Trophoblast cell (in vitro differentiated cells and primary cell): ENCODE measurements at regions not wholly inside any gene's neighbourhood (a gene's known extent, or its start where the extent isn't known, plus 50 kb on each side); places are given as distances from the start of the nearest gene placed in this dataset.

ENCODE experiments used
- DNase-seq, 2 donors: peaks; one replicate each; pipeline ENCODE4 v3.0.0-alpha.2; 2016
- H2AFZ ChIP-seq: 2 replicates; pipeline ENCODE4 v1.6.1; 2013; ENCODE audit warnings: low read length, moderate library complexity, mild to moderate bottlenecking; ENCODE audit not compliant: insufficient read depth, poor library complexity
- H2AK5ac ChIP-seq: 2 replicates; pipeline ENCODE4 v1.6.1; 2013; ENCODE audit warnings: mild to moderate bottlenecking, low read length
- H2BK120ac ChIP-seq: 2 replicates; pipeline ENCODE4 v1.6.1; 2013; ENCODE audit warnings: low read length, mild to moderate bottlenecking, moderate library complexity; ENCODE audit not compliant: insufficient read depth, poor library complexity
- H2BK12ac ChIP-seq: 2 replicates; pipeline ENCODE4 v1.6.1; 2013; ENCODE audit warnings: mild to moderate bottlenecking, low read length, moderate library complexity
- H2BK5ac ChIP-seq: 2 replicates; pipeline ENCODE4 v1.6.1; 2013; ENCODE audit warnings: low read length, low read depth, moderate library complexity, mild to moderate bottlenecking; ENCODE audit not compliant: poor library complexity
- H3K14ac ChIP-seq: 2 replicates; pipeline ENCODE4 v1.6.1; 2013; ENCODE audit warnings: mild to moderate bottlenecking, low read length
- H3K18ac ChIP-seq: 2 replicates; pipeline ENCODE4 v1.6.1; 2013; ENCODE audit warnings: mild to moderate bottlenecking, low read length
- H3K23ac ChIP-seq: 2 replicates; pipeline ENCODE4 v1.6.1; 2013; ENCODE audit warnings: low read length
- H3K27ac ChIP-seq: 2 replicates; pipeline ENCODE4 v1.5.1; 2013; ENCODE audit warnings: low read depth, mild to moderate bottlenecking, inconsistent platforms, low read length, moderate library complexity
- H3K27me3 ChIP-seq: 2 replicates; pipeline ENCODE4 v1.6.1; 2013; ENCODE audit warnings: inconsistent platforms, mild to moderate bottlenecking, low read length, moderate library complexity; ENCODE audit not compliant: insufficient read depth
- H3K36me3 ChIP-seq, 2 experiments: 1 replicate in 1 of 2; 2 replicates in 1 of 2; pipeline ENCODE4 v1.6.1; 2013; ENCODE audit warnings: low read length in 2 of 2, mild to moderate bottlenecking in 2 of 2, moderate library complexity in 1 of 2; ENCODE audit not compliant: insufficient read depth in 2 of 2, control insufficient read depth in 1 of 2
- H3K4ac ChIP-seq: 2 replicates; pipeline ENCODE4 v1.6.1; 2013; ENCODE audit warnings: low read depth, mild to moderate bottlenecking, low read length, moderate library complexity
- H3K4me1 ChIP-seq, 2 experiments: 1 replicate in 1 of 2; 2 replicates in 1 of 2; pipeline ENCODE4 v1.6.1; 2013; ENCODE audit warnings: low read length in 2 of 2, mild to moderate bottlenecking in 2 of 2, moderate library complexity in 1 of 2; ENCODE audit not compliant: insufficient read depth in 2 of 2, control insufficient read depth in 1 of 2
- H3K4me2 ChIP-seq: 2 replicates; pipeline ENCODE4 v1.6.1; 2013; ENCODE audit warnings: inconsistent platforms, mild to moderate bottlenecking, low read length, moderate library complexity
- H3K4me3 ChIP-seq: 2 replicates; pipeline ENCODE4 v1.5.1; 2013; ENCODE audit warnings: mild to moderate bottlenecking, low read depth, low read length, inconsistent platforms
- H3K79me1 ChIP-seq: one replicate; pipeline ENCODE4 v1.6.1; 2013; ENCODE audit warnings: low read length
- H3K79me2 ChIP-seq: 2 replicates; pipeline ENCODE4 v1.6.1; 2013; ENCODE audit warnings: low read length, mild to moderate bottlenecking; ENCODE audit not compliant: control insufficient read depth, insufficient read depth, poor library complexity
- H3K9ac ChIP-seq: 2 replicates; pipeline ENCODE4 v1.6.1; 2013; ENCODE audit warnings: mild to moderate bottlenecking, low read length
- H3K9me3 ChIP-seq: 2 replicates; pipeline ENCODE4 v1.6.1; 2013; ENCODE audit warnings: low read depth, mild to moderate bottlenecking, control low read depth, inconsistent platforms, low read length; ENCODE audit not compliant: insufficient read depth
- H4K12ac ChIP-seq: 2 replicates; pipeline ENCODE4 v1.6.1; 2013; ENCODE audit warnings: low read depth, mild to moderate bottlenecking, low read length, moderate library complexity
- H4K8ac ChIP-seq: 2 replicates; pipeline ENCODE4 v1.6.1; 2013; ENCODE audit warnings: low read depth, mild to moderate bottlenecking, low read length, moderate library complexity
- H4K91ac ChIP-seq: one replicate; pipeline ENCODE4 v1.6.1; 2013; ENCODE audit warnings: low read depth, mild to moderate bottlenecking, low read length, moderate library complexity
- WGBS: extraction: QIAGEN DNeasy Blood & Tissue Kit; methylation state at CpG from one replicate; pipeline ENCODE4 v1.1.7; 2013; ENCODE audit warnings: missing lambda C conversion rate; ENCODE audit not compliant: insufficient read length, insufficient coverage; ENCODE audit errors: extremely low coverage; 5-methylcytosine and 5-hydroxymethylcytosine counted together

DNA sequence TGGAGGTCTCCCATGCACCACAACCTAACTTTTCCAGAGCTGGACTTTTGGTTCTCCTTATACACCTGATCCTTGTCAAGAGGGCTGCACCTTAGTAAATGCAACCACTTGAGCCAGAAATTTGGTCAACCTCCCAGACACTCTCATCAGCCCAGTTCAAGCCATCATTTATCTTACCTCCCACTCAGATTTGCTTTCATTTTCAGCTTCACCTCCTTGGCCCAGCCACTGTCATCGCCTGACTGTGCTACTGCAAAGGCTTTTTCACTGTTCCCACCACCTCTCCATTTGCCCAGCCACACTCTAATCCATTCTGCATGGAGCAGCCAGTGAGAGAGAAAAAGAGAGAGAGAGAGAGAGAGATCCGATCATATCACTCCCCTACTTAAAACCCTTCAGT lies 112.4 kb upstream of the DDX18 start:
- H3K4ac ChIP-seq = no peak overlapping the region
- no CpG with 5 or more reads among the region's 2 CpGs for WGBS

GRCh38 chr2:117703858-117704257 lies 110.6 kb upstream of the DDX18 start:
- H3K4me1 ChIP-seq = no peaks in the 10 kb centered on the region
- H4K91ac ChIP-seq = no peak overlapping the region
- H3K36me3 ChIP-seq = no peaks in the 10 kb centered on the region
- H3K9ac ChIP-seq = no peak overlapping the region
- no peak overlapping the region for H3K4ac ChIP-seq
- H4K12ac ChIP-seq = no peak overlapping the region
- no peaks in the 10 kb centered on the region for H3K79me1 ChIP-seq
- 100% methylated on average over 1 of the region's 7 CpGs for whole genome bisulfite sequencing
- no peaks in the 10 kb centered on the region for H3K9me3 ChIP-seq
- no peak overlapping the region for H2BK12ac ChIP-seq
- no peak overlapping the region for H3K18ac ChIP-seq
- no peak overlapping the region for H3K4me2 ChIP-seq
- H3K4me3 ChIP-seq = no peak overlapping the region
- H2AK5ac ChIP-seq = no peak overlapping the region
- no peak overlapping the region for H2BK5ac ChIP-seq
- no peaks in the 10 kb centered on the region for H3K27me3 ChIP-seq
- no peak overlapping the region for H4K8ac ChIP-seq
- H2AFZ ChIP-seq = no peak overlapping the region
- no peak overlapping the region for H2BK120ac ChIP-seq
- H3K27ac ChIP-seq = no peak overlapping the region
- H3K14ac ChIP-seq = no peak overlapping the region
- no peak for DNase-seq
- no peak overlapping the region for H3K23ac ChIP-seq
- no peaks in the 10 kb centered on the region for H3K79me2 ChIP-seq

More for the DNA sequence above, 112.4 kb upstream of the DDX18 start:
- no peak overlapping the region for H3K4me2 ChIP-seq
- H3K4me3 ChIP-seq = no peak overlapping the region
- no peaks in the 10 kb centered on the region for H3K79me1 ChIP-seq
- no peak overlapping the region for H3K18ac ChIP-seq
- H2BK5ac ChIP-seq = no peak overlapping the region
- no peak for DNase-seq
- no peak overlapping the region for H3K14ac ChIP-seq
- no peak overlapping the region for H2BK12ac ChIP-seq
- H3K27me3 ChIP-seq = no peaks in the 10 kb centered on the region
- no peaks in the 10 kb centered on the region for H3K36me3 ChIP-seq
- H2AK5ac ChIP-seq = no peak overlapping the region
- H3K79me2 ChIP-seq = no peaks in the 10 kb centered on the region
- no peaks in the 10 kb centered on the region for H3K9me3 ChIP-seq
- H4K8ac ChIP-seq = no peak overlapping the region
- H3K23ac ChIP-seq = no peak overlapping the region
- no peak overlapping the region for H3K27ac ChIP-seq
- H2BK120ac ChIP-seq = no peak overlapping the region
- H2AFZ ChIP-seq = no peak overlapping the region
- H3K4me1 ChIP-seq = no peaks in the 10 kb centered on the region
- no peak overlapping the region for H4K91ac ChIP-seq
- H3K9ac ChIP-seq = no peak overlapping the region
- no peak overlapping the region for H4K12ac ChIP-seq

GRCh38 chr2:117704818-117705217 lies 109.7 kb upstream of the DDX18 start:
- Histone ChIP-seq H3K9ac (no peak overlapping the region), H3K4me1 (no peaks in the 10 kb centered on the region), H3K4me3 (no peak overlapping the region), H3K23ac (no peak overlapping the region), H3K4ac (no peak overlapping the region), H3K14ac (no peak overlapping the region), H3K79me2 (no peaks in the 10 kb centered on the region), H2BK120ac (no peak overlapping the region), H2BK12ac (no peak overlapping the region), H2BK5ac (no peak overlapping the region), H3K9me3 (no peaks in the 10 kb centered on the region), H3K79me1 (no peaks in the 10 kb centered on the region), H2AFZ (no peak overlapping the region), H4K91ac (no peak overlapping the region), H3K4me2 (no peak overlapping the region), H4K12ac (no peak overlapping the region), H3K18ac (no peak overlapping the region), H3K36me3 (no peaks in the 10 kb centered on the region), H4K8ac (no peak overlapping the region), H3K27me3 (no peaks in the 10 kb centered on the region), H3K27ac (no peak overlapping the region), H2AK5ac (no peak overlapping the region)
- DNase-seq = no peak
- WGBS = no CpG with 5 or more reads among the region's 3 CpGs

DNA sequence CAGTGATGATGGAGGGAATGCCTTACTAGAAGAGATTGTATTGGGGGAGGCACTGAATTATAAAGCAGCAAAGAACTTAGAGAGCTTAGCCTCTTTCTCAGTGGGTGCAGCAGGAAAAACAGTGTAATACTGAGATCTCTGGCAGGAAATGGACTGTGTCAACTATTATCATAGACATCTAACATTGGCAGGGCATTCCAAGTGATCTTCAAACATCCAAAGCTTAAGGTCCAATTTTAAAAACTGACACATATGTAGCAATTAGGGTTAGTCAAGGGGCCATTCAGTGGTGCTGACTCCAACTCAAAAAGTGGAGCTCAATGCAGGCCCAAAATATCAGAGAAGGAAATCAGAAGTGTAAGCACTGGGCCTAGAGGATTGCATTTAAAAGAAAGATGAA lies 106.6 kb upstream of the DDX18 start:
- Histone ChIP-seq H2BK12ac (no peak overlapping the region), H3K4me2 (no peak overlapping the region), H3K9me3 (no peaks in the 10 kb centered on the region), H3K79me2 (no peaks in the 10 kb centered on the region), H4K12ac (no peak overlapping the region), H2AFZ (no peak overlapping the region), H3K4ac (no peak overlapping the region), H3K4me3 (no peak overlapping the region), H3K23ac (no peak overlapping the region), H2BK120ac (no peak overlapping the region), H3K14ac (no peak overlapping the region), H3K27me3 (no peaks in the 10 kb centered on the region), H3K4me1 (peaks cover 2 to 6% of the 10 kb centered on the region in 2 experiments), H3K18ac (no peak overlapping the region), H3K9ac (no peak overlapping the region), H4K8ac (no peak overlapping the region), H3K79me1 (no peaks in the 10 kb centered on the region), H2AK5ac (no peak overlapping the region), H3K27ac (no peak overlapping the region), H4K91ac (no peak overlapping the region), H3K36me3 (no peaks in the 10 kb centered on the region), H2BK5ac (no peak overlapping the region)
- no peak for DNase-seq
